Activated B cell treated with CpG ODN at 0.5 μM for 24 hours (primary cell): ENCODE measurements at regions not wholly inside any gene's neighbourhood (a gene's known extent, or its start where the extent isn't known, plus 50 kb on each side); places are given as distances from the start of the nearest gene placed in this dataset.

ENCODE experiments used
- ATAC-seq: fragments of 200-7000 bp; cut with Tn5 transposase; one replicate; pipeline ENCODE4 v1.10.0; 2021; ENCODE audit warnings: low read depth, mild to moderate bottlenecking, moderate library complexity
- CTCF ChIA-PET: fragments of 350-600 bp; sonication (Branson Sonifier 250); formaldehyde crosslinking; loops from one replicate; lab custom pipeline; 2021; ENCODE audit warnings: antibody characterized with exemption; lab: Charles Lee
- POLR2A ChIA-PET: fragments of 350-600 bp; sonication (Branson Sonifier 250); formaldehyde crosslinking; loops from one replicate; lab custom pipeline; 2021; ENCODE audit warnings: antibody characterized with exemption; lab: Charles Lee
- DNase-seq: peaks from one replicate; pipeline ENCODE4 v3.0.0; 2022
- H3K27ac Mint-ChIP-seq: one replicate; pipeline ENCODE4 v1.8.0; 2020; ENCODE audit warnings: mixed read lengths
- H3K27me3 Mint-ChIP-seq: one replicate; pipeline ENCODE4 v1.8.0; 2021; ENCODE audit warnings: mixed read lengths
- H3K36me3 Mint-ChIP-seq: one replicate; pipeline ENCODE4 v1.8.0; 2021; ENCODE audit warnings: low read depth, mixed read lengths
- H3K4me1 Mint-ChIP-seq: one replicate; pipeline ENCODE4 v1.8.0; 2021; ENCODE audit warnings: mixed read lengths
- H3K4me3 Mint-ChIP-seq: one replicate; pipeline ENCODE4 v1.8.0; 2020; ENCODE audit warnings: mild to moderate bottlenecking, mixed read lengths
- H3K9me3 Mint-ChIP-seq: one replicate; pipeline ENCODE4 v1.8.0; 2020; ENCODE audit warnings: mixed read lengths
- intact Hi-C: fragments of 100-400 bp; cut with micrococcal nuclease; formaldehyde crosslinking; loops from one replicate; pipeline ENCODE4 v1.15.1; 2024
- TF ChIP-seq, protein P1 (sequence below): fragments of 200-600 bp; IDR thresholded peaks from one replicate; pipeline ENCODE4 v1.8.0; 2022; ENCODE audit warnings: antibody characterized with exemption, mild to moderate bottlenecking

GRCh38 chr12:58254463-58255100, 313.2 kb downstream of the ATP23 start:
- ChIA-PET CTCF (no interaction called here), POLR2A (no interaction called here)
- intact Hi-C loops: no loop called here
- no peaks in the 10 kb centered on the region for H3K36me3 Mint-ChIP-seq
- peaks cover 2% of the 10 kb centered on the region for H3K9me3 Mint-ChIP-seq
- no peaks in the 10 kb centered on the region for H3K4me1 Mint-ChIP-seq
- TF ChIP-seq, protein P1, sequence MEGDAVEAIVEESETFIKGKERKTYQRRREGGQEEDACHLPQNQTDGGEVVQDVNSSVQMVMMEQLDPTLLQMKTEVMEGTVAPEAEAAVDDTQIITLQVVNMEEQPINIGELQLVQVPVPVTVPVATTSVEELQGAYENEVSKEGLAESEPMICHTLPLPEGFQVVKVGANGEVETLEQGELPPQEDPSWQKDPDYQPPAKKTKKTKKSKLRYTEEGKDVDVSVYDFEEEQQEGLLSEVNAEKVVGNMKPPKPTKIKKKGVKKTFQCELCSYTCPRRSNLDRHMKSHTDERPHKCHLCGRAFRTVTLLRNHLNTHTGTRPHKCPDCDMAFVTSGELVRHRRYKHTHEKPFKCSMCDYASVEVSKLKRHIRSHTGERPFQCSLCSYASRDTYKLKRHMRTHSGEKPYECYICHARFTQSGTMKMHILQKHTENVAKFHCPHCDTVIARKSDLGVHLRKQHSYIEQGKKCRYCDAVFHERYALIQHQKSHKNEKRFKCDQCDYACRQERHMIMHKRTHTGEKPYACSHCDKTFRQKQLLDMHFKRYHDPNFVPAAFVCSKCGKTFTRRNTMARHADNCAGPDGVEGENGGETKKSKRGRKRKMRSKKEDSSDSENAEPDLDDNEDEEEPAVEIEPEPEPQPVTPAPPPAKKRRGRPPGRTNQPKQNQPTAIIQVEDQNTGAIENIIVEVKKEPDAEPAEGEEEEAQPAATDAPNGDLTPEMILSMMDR: no peak
- peaks cover 11% of the 10 kb centered on the region for H3K27me3 Mint-ChIP-seq
- H3K4me3 Mint-ChIP-seq: no peak overlapping the region
- ATAC-seq (no peak), DNase-seq (no peak)
- H3K27ac Mint-ChIP-seq: no peak overlapping the region

DNA sequence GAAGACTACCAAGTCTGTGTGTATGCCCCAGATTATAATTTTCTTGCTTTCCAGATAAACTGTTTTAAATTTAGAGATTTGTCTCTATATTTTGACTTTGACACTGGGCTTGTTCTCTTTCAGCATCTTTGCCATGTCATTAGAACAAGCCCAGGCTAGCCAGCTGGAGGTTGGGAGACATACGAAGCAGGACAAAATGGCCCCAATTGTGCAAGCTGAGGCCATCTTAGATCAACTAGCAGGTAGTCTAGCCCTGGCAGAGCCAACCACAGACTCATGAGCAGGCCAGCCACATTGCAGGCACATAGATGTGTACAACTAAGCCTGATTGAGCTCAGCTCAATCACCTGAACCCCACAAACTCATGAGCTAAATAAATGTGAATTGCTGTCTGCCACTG, 321.4 kb downstream of the ATP23 start:
- H3K4me3 Mint-ChIP-seq: no peak overlapping the region

GRCh38 chr12:58263816-58264215, 322.4 kb downstream of the ATP23 start:
- DNase-seq (no peak), ATAC-seq (no peak)
- peaks cover 11% of the 10 kb centered on the region for H3K9me3 Mint-ChIP-seq
- CTCF ChIA-PET: no interaction called here
- POLR2A ChIA-PET: no interaction called here
- intact Hi-C loops: no loop called here
- no peaks in the 10 kb centered on the region for H3K4me1 Mint-ChIP-seq
- TF ChIP-seq, protein P1: no peak
- H3K27ac Mint-ChIP-seq: no peak overlapping the region
- H3K4me3 Mint-ChIP-seq: no peak overlapping the region
- no peaks in the 10 kb centered on the region for H3K36me3 Mint-ChIP-seq
- H3K27me3 Mint-ChIP-seq: peaks cover 5% of the 10 kb centered on the region

More for the DNA sequence above, 321.4 kb downstream of the ATP23 start:
- TF ChIP-seq, protein P1: no peak
- ATAC-seq: no peak
- no peak overlapping the region for H3K27ac Mint-ChIP-seq
- peaks cover 13% of the 10 kb centered on the region for H3K9me3 Mint-ChIP-seq
- H3K36me3 Mint-ChIP-seq: no peaks in the 10 kb centered on the region
- no peak for DNase-seq
- intact Hi-C loops: no loop called here
- ChIA-PET CTCF (no interaction called here), POLR2A (no interaction called here)
- H3K4me1 Mint-ChIP-seq: no peaks in the 10 kb centered on the region
- peaks cover 5% of the 10 kb centered on the region for H3K27me3 Mint-ChIP-seq

GRCh38 chr12:58268069-58268468, 326.7 kb downstream of the ATP23 start:
- CTCF ChIA-PET: no interaction called here
- TF ChIP-seq, protein P1: no peak
- Mint-ChIP-seq H3K4me3 (no peak overlapping the region), H3K36me3 (no peaks in the 10 kb centered on the region), H3K27ac (no peak overlapping the region), H3K27me3 (no peaks in the 10 kb centered on the region), H3K4me1 (no peaks in the 10 kb centered on the region), H3K9me3 (peaks cover 11% of the 10 kb centered on the region)
- intact Hi-C loops: no loop called here
- POLR2A ChIA-PET: no interaction called here
- ATAC-seq (no peak), DNase-seq (no peak)

GRCh38 chr12:58269476-58269875, 328.1 kb downstream of the ATP23 start:
- H3K4me1 Mint-ChIP-seq: no peaks in the 10 kb centered on the region
- ChIA-PET CTCF (no interaction called here), POLR2A (no interaction called here)
- no peak overlapping the region for H3K27ac Mint-ChIP-seq
- H3K9me3 Mint-ChIP-seq: peaks cover 11% of the 10 kb centered on the region
- ATAC-seq (no peak), DNase-seq (no peak)
- intact Hi-C loops: no loop called here
- H3K36me3 Mint-ChIP-seq: no peaks in the 10 kb centered on the region
- no peak overlapping the region for H3K4me3 Mint-ChIP-seq
- no peaks in the 10 kb centered on the region for H3K27me3 Mint-ChIP-seq
- TF ChIP-seq, protein P1: no peak
